ENCODE measurements at regions not wholly inside any gene's neighbourhood (a gene's known extent, or its start where the extent isn't known, plus 50 kb on each side); places are given as distances from the start of the nearest gene placed in this dataset.

GRCh38 chr2:76469066-76469465, 758.4 kb upstream of the GCFC2 start:
- POLR2A ChIA-PET: no interaction called here
- CTCF ChIA-PET: no interaction called here

GRCh38 chr2:76467326-76467725, 756.6 kb upstream of the GCFC2 start:
- POLR2A ChIA-PET: no interaction called here
- CTCF ChIA-PET: no interaction called here

GRCh38 chr2:76464310-76464709, 753.6 kb upstream of the GCFC2 start:
- ChIA-PET POLR2A (no interaction called here), CTCF (no interaction called here)

- ChIA-PET CTCF (no interaction called here), POLR2A (no interaction called here)
Observed at GRCh38 chr2:76461431-76461830, 750.7 kb upstream of the GCFC2 start.

- CTCF ChIA-PET: no interaction called here
- POLR2A ChIA-PET: no interaction called here
Observed at GRCh38 chr2:76455910-76456309, 745.2 kb upstream of the GCFC2 start.

GRCh38 chr2:76450024-76450475, 739.3 kb upstream of the GCFC2 start:
- POLR2A ChIA-PET: no interaction called here
- CTCF ChIA-PET: no interaction called here

- ChIA-PET CTCF (no interaction called here), POLR2A (no interaction called here)
Observed at GRCh38 chr2:76448956-76449355, 738.2 kb upstream of the GCFC2 start.

GRCh38 chr2:76447294-76447693, 736.6 kb upstream of the GCFC2 start:
- CTCF ChIA-PET: no interaction called here
- POLR2A ChIA-PET: no interaction called here

GRCh38 chr2:76446872-76447271, 736.2 kb upstream of the GCFC2 start:
- POLR2A ChIA-PET: no interaction called here
- CTCF ChIA-PET: no interaction called here

- ChIA-PET POLR2A (no interaction called here), CTCF (no interaction called here)
Observed at GRCh38 chr2:76445880-76446279, 735.2 kb upstream of the GCFC2 start.

GRCh38 chr2:76444732-76445131, 734.0 kb upstream of the GCFC2 start:
- POLR2A ChIA-PET: no interaction called here
- CTCF ChIA-PET: no interaction called here

GRCh38 chr2:76437564-76437963, 726.8 kb upstream of the GCFC2 start:
- CTCF ChIA-PET: no interaction called here
- POLR2A ChIA-PET: no interaction called here

GRCh38 chr2:76429374-76429773, 718.7 kb upstream of the GCFC2 start:
- POLR2A ChIA-PET: no interaction called here
- CTCF ChIA-PET: no interaction called here

- ChIA-PET CTCF (no interaction called here), POLR2A (no interaction called here)
Observed at GRCh38 chr2:76427452-76427851, 716.7 kb upstream of the GCFC2 start.

- CTCF ChIA-PET: no interaction called here
- POLR2A ChIA-PET: no interaction called here
Observed at GRCh38 chr2:76415821-76416220, 705.1 kb upstream of the GCFC2 start.

GRCh38 chr2:76413436-76413835, 702.7 kb upstream of the GCFC2 start:
- ChIA-PET CTCF (no interaction called here), POLR2A (no interaction called here)

GRCh38 chr2:76406134-76406855, 695.6 kb upstream of the GCFC2 start:
- POLR2A ChIA-PET: no interaction called here
- CTCF ChIA-PET: no interaction called here

GRCh38 chr2:76393356-76393755, 682.6 kb upstream of the GCFC2 start:
- CTCF ChIA-PET: no interaction called here
- POLR2A ChIA-PET: no interaction called here

GRCh38 chr2:76391678-76392077, 681.0 kb upstream of the GCFC2 start:
- ChIA-PET CTCF (no interaction called here), POLR2A (no interaction called here)

GRCh38 chr2:76387294-76387693, 676.6 kb upstream of the GCFC2 start:
- CTCF ChIA-PET: no interaction called here
- POLR2A ChIA-PET: no interaction called here

GRCh38 chr2:76385943-76386342, 675.2 kb upstream of the GCFC2 start:
- ChIA-PET POLR2A (no interaction called here), CTCF (no interaction called here)

GRCh38 chr2:76381624-76382023, 670.9 kb upstream of the GCFC2 start:
- POLR2A ChIA-PET: no interaction called here
- CTCF ChIA-PET: no interaction called here

GRCh38 chr2:76378140-76378539, 667.4 kb upstream of the GCFC2 start:
- ChIA-PET CTCF (no interaction called here), POLR2A (no interaction called here)

Data from activated CD8-positive, alpha-beta memory T cell treated with anti-CD3 and anti-CD28 coated beads for 36 hours (primary cell).